H7 (cell line): ENCODE measurements at regions not wholly inside any gene's neighbourhood (a gene's known extent, or its start where the extent isn't known, plus 50 kb on each side); places are given as distances from the start of the nearest gene placed in this dataset.

ENCODE experiments used
- DNase-seq: peaks from one replicate; pipeline ENCODE4 v3.0.0; 2012
- H3K27me3 ChIP-seq: 2 replicates; pipeline ENCODE4 v1.6.0; 2011; ENCODE audit warnings: mild to moderate bottlenecking, low read length; ENCODE audit not compliant: control insufficient read depth, insufficient read depth
- H3K36me3 ChIP-seq: replicated peaks from 2 replicates; pipeline ENCODE4 v1.5.1; 2011; ENCODE audit warnings: low read length; ENCODE audit not compliant: control insufficient read depth, insufficient read depth
- H3K4me3 ChIP-seq: 2 replicates; pipeline ENCODE4 v1.5.1; 2011; ENCODE audit warnings: low read depth, mild to moderate bottlenecking, control low read depth, low read length, moderate library complexity; ENCODE audit not compliant: insufficient read depth

DNA sequence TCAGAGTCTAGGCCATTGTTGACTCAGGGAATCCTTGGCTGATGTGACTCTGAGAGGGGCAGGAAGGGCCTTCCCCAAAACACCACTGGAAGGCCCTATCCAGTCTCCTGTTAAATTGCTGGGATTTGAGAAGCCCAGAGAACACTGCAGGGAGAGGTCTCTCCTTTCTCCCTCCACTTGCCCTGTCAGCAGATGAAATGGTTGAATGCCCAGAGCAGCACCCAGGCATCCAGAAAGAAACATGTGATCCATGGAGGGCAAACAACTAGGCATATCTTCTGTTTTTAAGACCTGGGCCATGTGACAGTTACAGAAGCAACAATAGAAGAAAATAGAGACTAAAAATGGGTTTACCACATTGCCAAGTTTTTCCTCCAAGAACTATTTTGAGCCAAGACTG is 291.1 kb downstream of the QDPR start:
- DNase-seq: no peak
- Histone ChIP-seq H3K4me3 (no peak overlapping the region), H3K36me3 (no peaks in the 10 kb centered on the region), H3K27me3 (no peaks in the 10 kb centered on the region)

- no peak for DNase-seq
- H3K36me3 ChIP-seq: no peaks in the 10 kb centered on the region
- no peaks in the 10 kb centered on the region for H3K27me3 ChIP-seq
- no peak overlapping the region for H3K4me3 ChIP-seq
Measured at GRCh38 chr4:17218786-17219185, 293.1 kb downstream of the QDPR start.

- no peaks in the 10 kb centered on the region for H3K36me3 ChIP-seq
- H3K4me3 ChIP-seq: no peak overlapping the region
- DNase-seq: no peak
- H3K27me3 ChIP-seq: no peaks in the 10 kb centered on the region
Measured at GRCh38 chr4:17206829-17207801, 304.8 kb downstream of the QDPR start.

DNA sequence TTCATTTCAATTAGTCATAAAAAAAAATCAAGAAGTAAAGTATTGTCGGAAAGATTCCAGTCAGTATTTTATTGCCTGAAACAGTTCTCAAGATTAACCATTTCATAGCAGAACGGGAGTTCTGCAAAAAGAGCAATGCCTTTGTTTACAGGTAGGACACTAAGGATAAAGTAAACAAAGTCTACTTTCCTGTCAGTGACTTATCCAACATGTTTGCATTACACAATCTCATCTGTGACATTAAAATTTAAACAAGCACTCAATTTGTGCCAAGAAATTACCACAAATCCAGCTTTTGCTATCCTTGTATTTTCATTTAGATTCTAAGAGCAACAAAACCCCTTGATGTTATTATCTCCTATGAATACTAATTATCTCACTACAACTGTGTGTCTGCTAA is 306.5 kb upstream of the LDB2 start:
- Histone ChIP-seq H3K27me3 (no peaks in the 10 kb centered on the region), H3K4me3 (no peak overlapping the region)

GRCh38 chr4:17203797-17204196 is 305.4 kb upstream of the LDB2 start:
- no peaks in the 10 kb centered on the region for H3K27me3 ChIP-seq
- no peaks in the 10 kb centered on the region for H3K36me3 ChIP-seq
- DNase-seq: no peak
- no peak overlapping the region for H3K4me3 ChIP-seq

More for the DNA sequence above, 306.5 kb upstream of the LDB2 start:
- H3K36me3 ChIP-seq: no peaks in the 10 kb centered on the region
- no peak for DNase-seq

DNA sequence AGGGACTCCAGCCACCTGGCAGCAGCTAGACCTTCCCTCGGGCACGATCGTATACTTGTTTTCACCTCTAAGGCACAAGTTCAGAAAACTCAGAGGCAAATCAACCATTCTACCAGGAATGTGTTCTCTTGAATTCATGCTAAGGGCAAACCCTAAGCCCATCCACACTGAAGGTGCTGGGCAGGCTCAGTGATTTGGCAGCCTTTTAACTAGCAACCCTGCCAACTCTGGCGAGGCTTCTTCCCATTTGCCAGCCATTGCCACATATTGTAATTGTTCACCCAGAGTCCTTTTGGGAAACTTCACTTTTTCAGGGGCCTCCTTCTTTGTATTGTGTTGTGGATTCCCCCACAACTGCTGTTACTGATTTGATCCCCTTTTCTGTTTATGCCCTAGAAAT is 298.6 kb upstream of the LDB2 start:
- H3K4me3 ChIP-seq: no peak overlapping the region
- no peaks in the 10 kb centered on the region for H3K27me3 ChIP-seq
- DNase-seq: no peak
- H3K36me3 ChIP-seq: no peaks in the 10 kb centered on the region

GRCh38 chr4:17195461-17196275 is 297.2 kb upstream of the LDB2 start:
- Histone ChIP-seq H3K36me3 (no peaks in the 10 kb centered on the region), H3K4me3 (no peak overlapping the region), H3K27me3 (no peaks in the 10 kb centered on the region)
- DNase-seq: no peak

- H3K27me3 ChIP-seq: no peaks in the 10 kb centered on the region
- no peak for DNase-seq
- H3K4me3 ChIP-seq: no peak overlapping the region
- no peaks in the 10 kb centered on the region for H3K36me3 ChIP-seq
Measured at GRCh38 chr4:17194586-17194985, 296.1 kb upstream of the LDB2 start.

GRCh38 chr4:17189759-17190158 is 291.3 kb upstream of the LDB2 start:
- DNase-seq: no peak
- no peaks in the 10 kb centered on the region for H3K27me3 ChIP-seq
- H3K4me3 ChIP-seq: no peak overlapping the region
- H3K36me3 ChIP-seq: no peaks in the 10 kb centered on the region

GRCh38 chr4:17189401-17189720 is 290.9 kb upstream of the LDB2 start:
- DNase-seq: no peak
- Histone ChIP-seq H3K36me3 (no peaks in the 10 kb centered on the region), H3K4me3 (no peak overlapping the region), H3K27me3 (no peaks in the 10 kb centered on the region)

DNA sequence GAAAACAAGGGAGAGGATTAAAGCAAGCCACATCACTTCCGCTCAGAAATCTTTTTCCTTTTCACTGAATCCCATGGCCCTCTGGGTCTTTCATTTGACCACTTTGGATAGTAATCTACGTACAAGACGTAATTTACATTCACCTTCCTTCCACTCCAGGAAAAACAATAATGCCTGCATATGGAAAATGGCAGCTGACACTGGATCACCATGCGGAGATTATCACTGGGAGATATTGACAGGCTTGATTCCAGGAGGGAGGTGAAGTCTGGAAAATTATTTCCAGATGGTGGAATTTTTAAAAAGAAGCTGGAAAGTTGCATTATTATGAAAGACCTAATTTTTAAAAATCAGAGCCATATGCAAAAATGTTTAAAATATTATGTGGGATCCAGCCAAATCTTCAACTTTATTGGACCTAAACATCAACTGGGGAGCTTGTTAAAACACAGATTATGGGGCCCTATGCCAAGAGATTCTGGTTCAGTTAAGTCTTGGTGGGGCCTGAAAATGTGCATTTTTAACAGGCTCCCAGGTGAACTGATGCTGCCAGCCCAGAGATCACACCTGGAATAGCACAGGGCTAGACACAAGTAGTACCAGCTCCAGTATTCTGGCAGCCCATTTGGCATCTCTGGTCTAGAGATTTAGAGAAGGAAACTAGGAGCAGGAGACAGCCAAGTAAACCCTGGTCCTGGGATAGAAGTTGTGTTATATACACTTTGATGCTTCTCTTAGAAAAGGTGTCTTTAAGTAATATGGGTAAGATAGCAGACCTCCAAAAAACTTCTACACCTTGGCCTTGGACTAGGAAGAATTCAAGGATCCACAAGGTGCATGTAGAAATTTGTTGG is 290.3 kb upstream of the LDB2 start:
- H3K27me3 ChIP-seq: no peaks in the 10 kb centered on the region
- no peaks in the 10 kb centered on the region for H3K36me3 ChIP-seq
- H3K4me3 ChIP-seq: no peak overlapping the region
- no peak for DNase-seq

- H3K36me3 ChIP-seq: no peaks in the 10 kb centered on the region
- no peak overlapping the region for H3K4me3 ChIP-seq
- no peak for DNase-seq
- no peaks in the 10 kb centered on the region for H3K27me3 ChIP-seq
Measured at GRCh38 chr4:17188125-17188524, 289.7 kb upstream of the LDB2 start.

DNA sequence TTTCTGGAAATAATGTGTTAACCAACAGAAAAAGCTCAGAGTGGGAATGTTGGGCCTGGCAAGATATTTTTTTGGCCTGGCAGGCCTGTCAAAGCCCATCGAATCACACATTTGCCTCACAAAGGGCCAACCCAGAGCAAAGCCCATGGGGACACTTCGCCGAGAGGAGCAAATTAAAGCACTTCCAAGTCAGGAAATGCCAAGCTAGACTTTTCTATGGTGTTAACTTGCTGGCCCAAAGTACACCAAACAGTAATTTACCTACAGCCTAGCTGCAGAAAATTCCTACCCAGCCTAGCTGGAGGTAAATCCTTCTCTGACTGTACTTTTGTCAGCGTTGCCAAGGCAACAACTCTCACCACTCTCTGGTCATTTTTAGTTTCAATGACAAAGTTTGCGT is 288.6 kb upstream of the LDB2 start:
- DNase-seq: peak; percentile 10
- no peaks in the 10 kb centered on the region for H3K27me3 ChIP-seq
- no peak overlapping the region for H3K4me3 ChIP-seq
- no peaks in the 10 kb centered on the region for H3K36me3 ChIP-seq

DNA sequence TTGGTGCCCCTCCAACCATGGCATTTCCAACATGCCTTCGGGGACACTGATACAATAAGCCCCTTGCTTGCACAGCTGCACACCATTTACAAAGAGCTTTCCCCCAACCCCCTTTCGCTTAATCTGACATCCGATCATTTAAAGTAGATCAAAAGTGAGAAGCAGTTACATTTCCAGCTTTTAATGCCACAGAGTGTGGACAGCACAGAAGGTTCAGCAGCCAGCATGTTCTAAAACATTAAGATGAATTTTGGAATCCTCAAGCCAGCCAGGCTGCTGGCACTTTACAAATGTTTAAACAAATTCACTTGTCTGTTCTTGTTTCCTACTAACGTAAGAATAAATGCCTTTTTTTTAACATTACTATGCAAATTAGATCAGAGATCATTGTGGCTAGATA is 284.4 kb upstream of the LDB2 start:
- no peak for DNase-seq
- no peak overlapping the region for H3K4me3 ChIP-seq
- no peaks in the 10 kb centered on the region for H3K27me3 ChIP-seq
- no peaks in the 10 kb centered on the region for H3K36me3 ChIP-seq
